Cardiac septum (tissue), 1 donor: ENCODE measurements at regions not wholly inside any gene's neighbourhood (a gene's known extent, or its start where the extent isn't known, plus 50 kb on each side); places are given as distances from the start of the nearest gene placed in this dataset.

Source experiments
- DNase-seq: peaks from one replicate; pipeline ENCODE4 v3.0.0-alpha.2; 2020; ENCODE audit warnings: low spot score
- intact Hi-C: fragments of 100-400 bp; cut with DNase I; formaldehyde crosslinking; loops from one replicate; pipeline ENCODE4 v1.14.0; 2022
- donor health status: DM: no; HTN: no; CAD: no.

DNA sequence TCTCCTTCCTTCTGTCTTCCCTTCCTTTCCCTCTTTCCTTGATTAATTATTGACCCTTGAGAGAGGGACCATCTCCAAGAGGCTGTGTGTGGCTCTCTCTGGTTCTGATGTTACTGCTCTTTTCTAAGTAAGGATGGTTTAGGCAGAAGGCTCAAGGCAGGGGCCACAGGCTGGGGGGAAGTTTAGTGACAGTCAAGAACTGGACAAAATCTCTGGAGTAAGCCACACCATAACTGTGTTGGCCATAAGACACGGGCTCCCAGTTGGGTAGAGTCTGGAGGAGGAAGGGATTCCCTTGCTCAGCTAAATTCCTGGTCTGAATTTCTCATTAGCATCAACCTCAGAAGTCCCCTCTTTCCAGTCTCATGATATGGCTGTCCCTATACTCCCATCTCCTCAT lies 74.7 kb downstream of the BUD13 start:
- intact Hi-C loops: no loop called here
- DNase-seq: peak; percentile 20

DNA sequence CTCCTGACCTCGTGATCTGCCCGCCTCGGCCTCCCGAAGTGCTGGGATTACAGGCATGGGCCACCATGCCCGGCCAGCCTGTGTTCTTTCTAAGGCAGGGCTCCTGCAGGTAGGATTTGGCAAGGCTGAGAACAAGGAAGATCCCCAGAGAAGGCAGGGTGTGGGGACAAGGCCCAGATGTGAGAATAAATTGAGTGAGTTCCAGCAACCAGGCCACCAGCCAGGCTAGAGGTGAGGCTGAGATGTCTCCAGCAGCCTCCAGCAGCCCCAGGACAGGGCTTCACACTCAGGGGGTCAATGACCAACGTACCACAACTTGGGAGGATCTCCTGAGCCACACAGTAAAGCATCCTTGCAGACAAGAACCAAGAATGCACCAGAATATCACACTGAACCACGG lies 75.1 kb downstream of the BUD13 start:
- intact Hi-C loops: no loop called here
- peak; percentile 55 for DNase-seq

DNA sequence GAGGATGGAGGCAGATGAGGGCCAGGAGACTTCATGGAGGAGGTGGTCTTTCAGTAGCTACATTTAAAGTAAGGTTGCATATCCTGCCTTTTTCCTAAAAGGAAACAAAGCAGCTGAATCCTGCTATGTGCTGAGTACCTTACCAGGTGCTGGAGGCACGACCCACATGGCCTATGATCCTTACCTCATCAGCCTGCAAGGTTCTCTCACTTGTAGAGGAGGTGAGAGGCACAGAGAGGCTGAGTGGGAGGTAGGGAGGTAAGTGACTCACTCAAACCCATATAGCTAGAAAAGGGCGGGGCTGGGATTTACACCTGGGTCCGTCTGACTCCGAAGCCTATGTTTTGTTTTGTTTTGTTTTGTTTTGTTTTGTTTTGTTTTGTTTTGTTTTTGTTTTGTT lies 75.8 kb downstream of the BUD13 start:
- intact Hi-C loops: no loop called here
- DNase-seq: no peak

DNA sequence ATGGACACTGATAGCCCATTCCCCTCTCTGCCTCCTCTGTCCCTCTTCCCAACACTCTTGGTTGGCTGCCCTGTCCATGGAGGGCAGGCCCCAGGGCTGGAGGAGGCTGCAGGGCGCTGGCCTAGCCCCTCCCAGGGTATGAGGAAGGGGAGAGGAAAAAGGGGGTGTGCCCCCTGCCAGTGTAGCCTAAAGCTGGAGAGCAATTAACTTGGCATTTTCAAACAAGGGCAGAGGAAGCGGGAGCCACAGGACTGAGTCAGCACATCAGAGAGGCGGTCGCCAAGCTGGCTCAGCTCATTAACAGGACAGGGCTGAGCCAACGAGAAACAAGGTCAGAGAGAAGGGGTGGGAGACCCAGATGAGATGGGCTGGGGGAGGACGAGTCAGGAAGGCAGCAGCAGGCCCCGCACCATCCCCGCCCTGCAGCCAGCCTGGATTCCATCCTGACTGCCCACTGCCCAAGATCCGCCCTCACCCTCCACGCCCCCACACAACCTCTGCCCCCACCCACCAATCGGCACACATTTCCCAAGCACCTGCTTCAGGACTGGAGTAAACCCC lies 76.3 kb downstream of the BUD13 start:
- DNase-seq: no peak
- intact Hi-C loops: no loop called here

DNA sequence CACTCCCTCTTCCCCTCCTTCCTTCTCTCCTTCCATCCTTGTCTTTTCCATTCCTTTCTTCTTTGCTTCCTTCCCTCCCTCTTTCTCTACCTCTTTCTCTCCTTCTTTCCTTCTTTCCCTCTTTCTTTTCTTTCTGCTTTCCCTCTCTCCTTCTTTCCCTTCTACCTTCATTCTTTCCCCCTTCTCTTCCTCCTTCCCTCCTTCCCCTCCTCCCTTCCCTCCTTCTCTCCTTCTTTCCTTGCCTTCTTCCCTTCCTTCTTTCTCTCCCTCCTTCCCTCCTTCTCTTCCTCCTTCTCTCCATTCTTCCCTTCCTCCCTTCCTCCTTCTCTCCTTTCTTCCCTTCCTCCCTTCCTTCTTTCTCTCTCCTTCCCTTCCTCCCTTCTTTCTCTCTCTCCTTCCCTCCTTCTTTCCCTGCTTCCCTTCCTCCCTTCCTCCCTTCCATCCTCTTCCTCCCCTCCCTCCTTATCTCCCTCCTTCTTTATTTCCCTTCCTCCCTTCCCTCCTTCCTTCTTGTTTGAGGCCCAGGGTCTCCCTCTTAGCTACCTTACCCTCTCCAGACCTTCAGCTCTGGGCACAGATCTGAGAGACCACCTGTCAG lies 77.0 kb downstream of the BUD13 start:
- no peak for DNase-seq
- intact Hi-C loops: no loop called here

DNA sequence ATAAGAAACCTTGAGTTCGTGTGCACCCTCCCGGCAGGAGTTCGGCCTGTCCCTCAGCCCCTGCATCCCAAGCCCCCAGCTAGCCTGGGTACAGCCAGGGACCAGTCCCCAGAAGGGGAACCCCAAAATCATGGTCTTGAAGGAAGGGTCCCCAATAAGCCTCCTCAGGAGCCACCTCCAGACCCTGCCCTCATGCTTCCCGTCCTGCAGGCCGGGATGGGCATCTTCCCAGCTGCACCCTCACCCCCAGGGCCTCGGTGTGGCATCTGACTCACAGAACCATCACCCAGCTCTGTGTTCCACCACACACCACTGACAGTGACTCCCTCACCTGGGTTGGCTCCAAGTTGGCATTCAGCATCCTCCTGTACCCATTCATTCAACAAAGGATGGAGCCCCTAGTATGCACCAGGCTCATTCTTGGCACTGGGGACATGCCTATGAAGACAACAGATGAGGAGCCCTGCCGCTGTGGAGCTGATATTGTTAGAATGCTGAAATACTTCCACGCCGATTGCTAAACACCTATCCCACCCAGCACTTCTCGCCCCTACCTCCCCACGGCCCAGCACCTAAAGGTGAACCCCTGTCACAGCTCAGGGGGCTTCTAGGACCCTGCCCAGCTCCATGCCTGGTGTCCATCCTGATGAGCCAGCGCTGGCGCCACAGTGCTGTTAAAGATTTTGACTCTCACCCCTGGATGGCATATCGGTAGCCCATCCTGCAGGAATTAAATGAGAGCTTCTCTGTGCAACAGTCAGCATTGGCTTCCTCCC lies 77.8 kb downstream of the BUD13 start:
- intact Hi-C loops: no loop called here
- DNase-seq: peak; percentile 63

DNA sequence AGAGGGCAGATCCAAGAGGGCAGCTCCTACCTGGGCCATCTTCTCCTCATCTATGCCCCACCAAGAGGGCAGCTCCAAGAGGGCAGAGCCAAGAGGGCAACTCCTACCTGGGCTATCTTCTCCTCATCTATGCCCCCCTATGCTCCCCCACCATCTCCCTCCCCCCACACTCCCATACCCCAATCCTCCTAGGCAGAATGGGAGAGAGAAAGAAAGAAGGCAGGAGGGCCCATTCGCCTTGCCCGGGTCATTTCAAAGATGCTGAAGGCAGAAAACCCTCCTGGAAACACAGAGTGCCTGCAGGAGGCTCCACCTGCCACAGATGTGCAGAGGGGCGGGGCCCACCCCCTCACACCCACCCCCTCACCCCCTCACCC lies 78.5 kb downstream of the BUD13 start:
- intact Hi-C loops: no loop called here
- DNase-seq: no peak

DNA sequence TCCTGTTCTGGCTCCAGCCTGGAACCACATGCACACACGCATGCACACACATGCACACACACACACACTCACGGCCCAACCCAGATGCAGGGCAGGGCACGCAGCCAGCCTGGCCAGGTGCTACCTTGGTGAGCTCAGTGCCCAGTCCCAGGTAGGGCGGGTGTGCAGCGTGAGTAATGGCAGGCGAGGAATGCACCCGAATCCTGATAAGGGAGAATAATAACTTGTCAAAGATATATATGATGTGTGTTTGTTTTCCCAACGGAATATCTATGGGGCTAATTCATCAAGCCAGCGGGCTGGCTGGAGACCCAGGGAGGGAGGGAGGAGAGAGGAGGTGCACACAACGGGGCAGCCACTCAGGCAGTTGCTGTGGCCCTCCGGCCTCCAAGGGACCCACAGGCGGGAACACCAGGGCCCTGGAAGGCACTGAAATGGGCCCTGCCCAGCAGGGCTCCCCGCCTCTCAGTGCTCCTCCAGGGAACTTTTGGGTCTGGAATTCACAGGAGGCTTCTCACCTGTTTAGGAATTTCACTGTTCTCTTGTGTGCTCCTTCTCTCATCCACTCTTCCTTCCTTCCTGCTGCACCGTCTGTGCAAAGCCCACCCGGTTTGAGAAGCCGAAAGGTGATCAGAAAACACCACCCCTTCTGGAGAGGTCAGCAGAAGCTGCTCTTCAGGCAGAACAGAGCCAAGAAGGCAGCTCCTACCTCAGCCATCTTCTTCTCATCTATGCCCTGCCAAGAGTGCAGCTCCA lies 79.0 kb downstream of the BUD13 start:
- intact Hi-C loops: no loop called here
- peak; percentile 64 for DNase-seq

DNA sequence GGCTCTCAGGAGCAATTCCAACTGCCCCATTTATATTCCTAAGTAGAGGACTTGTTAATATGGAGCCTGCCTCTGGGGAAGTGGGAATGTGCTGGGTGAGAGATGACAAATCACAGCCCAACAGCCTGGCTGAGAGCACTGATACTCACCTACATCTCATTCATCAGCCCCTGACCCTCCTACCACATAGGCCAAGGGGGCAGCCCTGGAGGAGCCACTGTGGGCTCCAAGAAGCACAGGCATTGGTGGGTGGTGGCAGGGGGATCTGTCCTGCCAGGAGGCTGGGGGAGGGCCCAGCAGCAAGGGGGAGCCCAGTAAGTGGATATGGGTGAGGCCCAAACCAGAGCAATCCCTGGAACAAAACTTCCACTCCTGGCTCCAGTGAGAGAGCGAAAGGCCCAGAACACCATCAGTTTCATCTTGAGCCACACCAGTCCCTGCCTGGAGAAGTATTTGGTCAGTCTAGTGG lies 79.7 kb downstream of the BUD13 start:
- intact Hi-C loops: no loop called here
- DNase-seq: no peak

DNA sequence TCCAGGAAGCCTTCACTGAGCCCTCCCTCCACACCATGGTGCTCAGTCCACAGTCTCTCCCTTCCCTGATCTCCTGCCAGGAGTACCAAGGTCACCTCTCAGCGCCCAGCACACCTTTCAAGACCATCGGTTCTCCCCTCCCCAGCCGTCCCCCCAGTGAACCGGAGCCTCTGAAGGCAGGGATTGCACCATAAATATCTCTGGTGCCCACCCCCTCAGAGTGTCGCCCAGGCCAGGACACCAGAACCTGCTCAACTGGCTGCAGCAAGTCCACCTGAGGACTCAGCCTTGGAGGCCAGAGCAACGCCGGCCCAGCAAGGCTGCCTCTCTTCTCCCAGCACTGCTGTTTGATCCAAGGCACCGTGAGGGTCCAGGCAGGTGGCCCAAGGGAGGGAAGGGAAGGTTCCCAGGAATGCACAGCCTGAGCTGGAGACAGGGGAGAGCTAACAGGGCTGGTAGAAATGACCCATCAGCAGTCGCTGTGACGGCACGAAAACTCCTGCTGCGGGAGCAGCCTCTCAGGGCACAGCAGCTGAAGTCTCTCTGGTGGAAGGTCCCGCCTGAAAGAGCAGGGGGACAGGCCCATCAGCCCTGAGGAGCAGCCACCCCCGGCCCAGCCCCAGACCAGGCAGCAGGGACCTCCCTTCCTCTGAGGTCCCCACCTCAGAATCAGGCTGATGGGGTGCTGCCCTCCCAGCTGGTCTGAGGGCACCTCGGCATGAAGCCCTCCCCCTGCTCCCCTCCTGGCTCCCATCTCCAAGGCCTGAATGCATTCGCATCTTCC lies 80.3 kb downstream of the BUD13 start:
- DNase-seq: peak; percentile 72
- intact Hi-C loops: no loop called here

DNA sequence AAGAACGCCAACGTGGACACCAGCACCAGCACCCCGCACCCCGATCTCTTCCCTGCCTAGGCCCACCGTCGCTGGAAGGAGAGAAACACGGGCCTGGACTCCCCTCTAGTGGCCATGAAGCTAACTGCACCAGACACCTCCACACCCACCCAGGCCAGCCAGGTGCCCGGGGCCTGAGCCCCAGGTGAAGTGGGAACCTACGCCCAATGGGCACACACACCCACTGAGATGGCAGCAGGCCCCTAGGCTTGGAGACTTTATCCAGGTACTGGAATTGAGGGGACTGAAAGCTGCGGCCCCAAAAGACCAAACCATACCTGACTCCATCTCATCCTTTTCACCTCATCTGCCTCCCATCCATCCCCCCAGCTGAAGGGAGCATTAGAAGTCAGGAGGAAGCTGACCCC lies 81.0 kb downstream of the BUD13 start:
- DNase-seq: no peak
- intact Hi-C loops: no loop called here

DNA sequence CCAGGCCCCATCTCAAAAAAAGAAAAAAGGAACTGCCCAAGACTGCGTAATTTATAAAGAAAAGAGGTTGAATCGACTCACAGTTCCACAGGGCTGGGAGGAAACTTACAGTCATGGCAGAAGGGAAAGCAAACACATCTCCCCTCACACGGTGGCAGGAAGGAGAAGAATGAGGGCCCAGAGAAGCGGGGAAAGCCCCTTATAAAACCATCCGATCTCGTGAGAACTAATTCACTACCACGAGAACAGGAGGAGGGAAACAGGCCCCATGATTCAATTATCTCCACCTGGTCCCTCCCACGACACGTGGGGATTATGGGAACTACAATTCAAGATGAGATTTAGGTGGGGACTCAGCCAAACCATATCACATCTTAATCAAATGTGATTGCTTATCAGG lies 82.2 kb downstream of the BUD13 start:
- no peak for DNase-seq
- intact Hi-C loops: no loop called here

DNA sequence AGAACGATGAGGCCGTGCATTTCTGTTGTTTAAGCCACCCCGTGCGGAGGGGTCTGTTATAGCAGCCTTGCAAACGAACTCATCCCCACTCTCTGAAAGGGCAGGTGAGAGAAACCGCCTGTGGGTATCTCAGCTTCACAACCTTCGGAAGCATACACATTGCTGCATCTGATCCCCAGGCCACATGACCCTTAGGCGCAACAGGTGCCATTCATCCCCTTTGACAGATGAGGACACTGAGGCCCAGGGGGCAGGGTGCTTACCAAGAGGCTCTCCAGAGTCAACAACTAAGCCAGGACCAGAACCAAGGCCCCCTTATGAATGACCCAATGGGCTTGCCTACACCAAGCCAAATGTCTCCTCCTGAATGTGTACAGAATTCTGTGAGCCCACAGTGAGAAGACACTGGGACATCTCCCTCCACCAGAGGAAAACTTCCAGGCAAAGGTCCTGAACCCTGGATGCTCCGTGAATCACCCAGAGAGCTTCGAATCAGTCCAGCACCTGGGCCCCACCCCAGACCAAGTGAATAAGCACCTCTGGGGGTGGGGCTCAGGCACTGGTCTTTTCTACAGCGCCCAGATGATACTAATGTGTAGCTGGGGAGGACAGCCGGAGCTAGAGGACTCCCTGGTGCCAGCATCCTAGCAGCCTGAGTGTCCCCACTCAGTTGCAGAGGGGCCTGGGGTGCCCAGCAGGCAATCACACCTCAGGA lies 83.2 kb downstream of the BUD13 start:
- no peak for DNase-seq
- intact Hi-C loops: no loop called here

DNA sequence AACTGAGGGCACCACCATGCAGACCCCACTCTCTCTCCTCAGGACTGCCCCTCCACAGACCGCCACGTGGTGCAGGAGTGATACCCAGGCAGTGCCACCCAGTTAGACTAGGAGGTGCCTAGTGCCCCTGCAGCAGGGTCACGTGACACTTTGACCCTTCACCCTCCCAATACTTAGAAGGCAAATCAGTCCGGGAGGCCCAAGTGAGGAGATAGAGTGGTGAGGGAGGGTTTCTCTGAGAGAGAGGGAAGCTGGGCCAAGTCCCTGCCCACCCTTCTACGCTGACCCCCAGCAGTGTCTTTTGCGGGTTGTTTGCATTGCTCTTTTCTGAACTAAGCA lies 84.6 kb downstream of the BUD13 start:
- intact Hi-C loops: no loop called here

DNA sequence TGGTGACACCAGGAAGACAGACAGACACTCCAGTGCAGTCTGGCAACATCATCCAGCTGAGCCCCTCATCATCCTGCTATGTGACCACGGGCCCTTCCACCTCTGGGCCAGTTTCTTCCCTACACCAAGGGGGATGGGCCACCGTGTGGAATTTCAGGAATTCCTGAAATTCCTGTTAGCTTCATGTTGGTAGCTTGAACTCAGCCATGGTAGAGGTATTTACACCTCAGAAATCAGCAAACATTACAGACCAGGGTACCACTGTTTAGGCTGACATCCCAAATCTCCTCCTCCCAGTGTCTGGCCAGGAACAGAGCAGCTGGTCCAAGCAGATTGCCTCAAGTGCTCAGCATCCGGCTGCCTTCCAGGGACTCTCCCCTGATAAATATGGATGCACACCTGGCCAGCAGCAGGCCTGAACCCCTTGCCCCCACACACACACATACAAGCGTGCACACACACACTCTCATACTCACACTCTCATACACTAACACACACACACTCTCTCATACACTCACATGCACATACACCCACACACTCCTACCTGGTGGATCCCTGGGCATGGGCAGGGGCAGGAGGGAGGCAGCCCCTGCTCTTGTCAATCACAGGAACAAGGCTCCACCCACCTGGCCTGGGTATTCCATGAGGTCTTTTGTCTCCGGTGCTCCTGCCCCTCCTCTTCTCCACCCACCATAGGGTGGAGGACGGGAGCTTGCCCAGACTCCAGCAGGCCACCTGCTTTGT lies 85.2 kb downstream of the BUD13 start:
- intact Hi-C loops: no loop called here
- DNase-seq: no peak

More for the DNA sequence above, 84.6 kb downstream of the BUD13 start:
- no peak for DNase-seq

DNA sequence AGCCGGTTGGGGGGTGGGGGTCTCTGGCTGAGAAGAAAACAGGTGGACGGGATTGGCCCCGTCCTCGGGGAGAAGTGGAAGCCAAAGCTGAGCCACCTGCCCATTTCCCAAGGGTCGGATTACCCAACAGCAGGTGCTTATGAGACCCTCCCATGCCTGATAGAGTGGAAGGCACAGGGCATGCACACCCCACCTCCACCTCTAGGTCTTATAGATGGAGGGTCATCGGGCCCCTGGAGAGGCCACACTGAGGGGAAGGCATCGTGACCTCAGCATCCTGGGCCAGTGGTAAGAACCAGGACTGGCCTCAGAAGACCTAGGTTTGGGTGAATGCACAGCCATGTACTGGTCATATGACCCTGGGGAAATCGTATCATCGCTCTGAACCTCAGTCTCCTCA lies 85.9 kb downstream of the BUD13 start:
- DNase-seq: no peak
- intact Hi-C loops: no loop called here

DNA sequence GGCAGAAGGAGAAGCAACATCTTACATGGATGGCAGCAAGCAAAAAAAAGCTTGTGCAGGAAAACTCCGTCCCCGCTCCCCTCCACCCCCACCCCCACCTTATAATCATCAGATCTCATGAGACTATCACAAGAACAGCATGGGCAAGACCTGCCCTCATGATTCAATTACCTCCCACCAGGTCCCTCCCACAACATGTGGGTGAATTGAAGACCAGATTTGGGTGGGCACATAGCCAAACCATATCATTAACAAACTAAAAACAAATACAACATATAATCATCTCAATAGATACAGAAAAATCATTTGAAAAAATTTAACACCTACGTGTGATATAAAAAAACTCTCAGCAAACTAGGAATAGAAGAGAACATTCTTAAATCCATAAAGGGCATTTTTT lies 88.8 kb downstream of the BUD13 start:
- no peak for DNase-seq
- intact Hi-C loops: no loop called here

DNA sequence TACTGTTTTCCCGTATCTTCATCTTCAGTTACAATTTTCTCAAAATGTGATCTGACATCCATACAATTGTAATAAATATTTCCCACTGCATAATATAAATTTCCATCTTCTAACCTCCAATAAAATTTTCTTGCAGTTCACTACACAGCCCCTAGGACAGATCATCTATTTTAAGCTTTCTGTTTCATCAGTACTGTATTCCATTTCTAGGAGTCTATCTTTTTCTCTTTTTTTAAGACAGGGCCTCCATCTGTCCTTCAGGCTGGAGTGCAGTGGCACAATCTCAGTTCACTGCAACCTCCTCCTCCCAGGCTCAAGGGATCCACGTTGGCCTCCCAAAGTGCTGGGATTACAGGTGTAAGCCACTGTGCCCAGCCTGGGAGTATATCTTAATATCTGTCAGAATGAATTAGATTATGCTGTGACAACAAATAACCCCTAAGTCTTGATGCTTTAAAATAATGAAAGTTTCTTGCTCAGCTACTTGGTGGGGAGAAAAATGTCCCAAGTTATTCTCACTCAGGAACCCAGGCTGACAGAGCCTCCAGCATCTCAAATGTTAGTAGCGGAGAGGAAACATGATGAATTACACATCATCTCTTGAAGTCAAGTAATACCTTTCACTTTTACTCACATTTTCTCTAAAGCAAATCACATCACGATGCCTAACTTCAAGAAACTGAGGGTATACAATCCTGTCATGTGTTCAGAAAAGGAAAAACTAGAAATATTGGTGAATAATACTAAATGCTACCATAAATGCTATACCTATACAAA lies 92.2 kb downstream of the BUD13 start:
- DNase-seq: no peak

More for the DNA sequence above, 92.2 kb downstream of the BUD13 start:
- intact Hi-C loops: no loop called here
